ENCODE measurements at regions not wholly inside any gene's neighbourhood (a gene's known extent, or its start where the extent isn't known, plus 50 kb on each side); places are given as distances from the start of the nearest gene placed in this dataset.
A peak's percentile ranks its signal among the peaks of the same experiment; 100 is the strongest.

DNA sequence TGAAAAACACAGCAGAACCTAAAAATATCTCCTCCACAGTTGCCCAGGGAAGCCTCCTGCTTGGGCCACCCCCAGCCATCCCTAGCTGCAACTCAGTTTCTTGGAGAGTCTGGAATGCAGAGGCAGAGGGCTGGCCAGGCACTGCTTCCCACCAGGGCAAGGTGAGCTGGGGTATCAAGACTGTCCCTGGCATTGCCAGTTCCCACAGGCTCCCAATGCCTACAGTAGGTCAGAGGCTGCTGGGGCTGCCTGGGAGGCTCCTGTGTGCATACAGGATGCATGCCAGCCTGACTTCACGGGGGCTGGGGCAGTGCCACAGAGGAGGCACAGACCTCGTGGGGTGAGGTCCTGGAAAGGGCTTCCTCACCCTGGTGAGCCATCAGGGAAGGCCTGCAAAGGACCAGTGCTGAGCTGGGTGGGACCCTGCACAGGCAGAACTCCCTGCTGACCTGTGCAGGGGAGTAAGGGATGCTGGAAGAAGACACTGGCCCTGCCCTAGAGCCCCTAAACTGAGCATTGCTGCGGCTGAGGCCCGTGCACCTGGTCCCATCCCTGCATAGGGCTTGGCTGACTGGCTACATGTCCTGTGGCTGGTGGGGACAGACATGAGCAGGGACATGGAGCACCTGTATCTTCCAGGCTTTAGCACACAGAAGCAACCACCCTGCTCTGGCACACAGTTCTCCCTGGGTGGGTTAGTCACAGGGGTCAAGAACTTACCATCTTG, 121.9 kb upstream of the RET start:
- DNase-seq (ENCODE audit: low read depth), result no peak
- no peak overlapping the region for H3K4me3 ChIP-seq (ENCODE audit: low read depth, low read length)
- no peak for TF ChIP-seq CTCF (IDR thresholded peaks at IDR 0.05; ENCODE audit: control insufficient read depth, extremely low read depth, insufficient read depth)

DNA sequence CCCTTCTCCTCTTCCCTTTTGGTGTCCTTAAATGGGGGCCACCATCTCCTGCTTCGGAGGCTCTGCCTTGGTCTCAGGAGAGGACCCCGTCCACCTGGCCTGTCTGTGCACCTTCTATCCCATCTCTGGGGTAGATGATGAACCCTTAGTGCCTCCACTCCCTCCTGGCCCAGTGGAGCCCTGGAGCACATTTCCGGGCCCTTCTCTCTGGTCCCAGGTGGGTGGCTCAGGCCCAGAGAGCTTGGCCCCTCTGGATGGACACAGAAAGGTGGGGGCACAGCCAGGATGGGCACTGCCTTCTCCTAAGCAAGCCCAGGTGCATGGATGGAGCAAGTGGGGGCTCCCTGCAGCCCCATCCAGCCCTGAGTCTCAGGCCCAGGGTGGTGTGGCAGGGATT, 121.4 kb upstream of the RET start:
- no peak overlapping the region for H3K4me3 ChIP-seq (ENCODE audit: low read depth, low read length)
- no peak for DNase-seq (ENCODE audit: low read depth)
- no peak for TF ChIP-seq CTCF (IDR thresholded peaks at IDR 0.05; ENCODE audit: control insufficient read depth, extremely low read depth, insufficient read depth)

DNA sequence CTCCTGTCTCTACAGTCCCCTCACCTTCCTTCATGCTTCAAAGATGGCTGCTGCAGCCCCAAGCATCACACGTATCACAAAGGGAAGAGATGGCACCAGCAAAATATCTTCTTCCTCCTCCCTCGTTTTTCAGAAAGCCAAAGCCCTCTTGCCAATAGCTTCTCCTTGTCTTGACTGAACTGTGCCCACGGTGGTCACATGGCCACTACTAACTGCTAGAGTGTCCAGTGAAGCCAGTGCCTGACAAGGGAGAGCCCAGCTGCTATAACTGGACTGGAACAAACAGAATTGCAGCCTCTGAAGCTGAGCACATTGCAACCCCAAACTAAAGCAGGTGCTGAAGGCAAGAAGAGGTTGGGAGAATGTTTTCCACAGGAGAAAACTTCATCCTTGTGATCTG, 120.8 kb upstream of the RET start:
- TF ChIP-seq CTCF (IDR thresholded peaks at IDR 0.05; ENCODE audit: control insufficient read depth, extremely low read depth, insufficient read depth), result no peak
- DNase-seq (ENCODE audit: low read depth), result no peak

GRCh38 chr10:42958142-42958868, 118.6 kb upstream of the RET start:
- DNase-seq (ENCODE audit: low read depth), result peak; percentile 50
- no peak overlapping the region for H3K4me3 ChIP-seq (ENCODE audit: low read depth, low read length)
- no peak for TF ChIP-seq CTCF (IDR thresholded peaks at IDR 0.05; ENCODE audit: control insufficient read depth, extremely low read depth, insufficient read depth)

More for the DNA sequence above, 120.8 kb upstream of the RET start:
- H3K4me3 ChIP-seq (ENCODE audit: low read depth, low read length), result no peak overlapping the region

DNA sequence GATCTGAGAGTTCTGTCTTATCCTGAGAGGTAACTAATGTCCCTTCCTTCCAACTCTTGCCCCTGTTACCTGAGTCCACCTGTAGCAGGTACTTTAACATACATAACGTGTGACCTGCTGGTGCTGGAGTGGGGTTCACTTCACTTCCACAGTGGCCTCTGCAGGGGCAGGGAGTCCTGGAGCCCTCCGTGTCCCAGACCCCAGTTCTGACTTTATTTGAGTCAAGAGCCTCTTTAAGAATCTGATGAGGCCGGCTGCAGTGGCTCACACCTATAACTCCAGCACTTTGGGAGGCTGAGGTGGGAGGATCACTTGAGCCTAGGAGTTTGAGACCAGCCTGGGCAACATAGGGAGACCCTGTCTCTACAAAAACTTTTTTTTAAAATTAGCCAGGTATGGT, 117.0 kb upstream of the RET start:
- no peak for DNase-seq (ENCODE audit: low read depth)
- H3K4me3 ChIP-seq (ENCODE audit: low read depth, low read length), result no peak overlapping the region
- no peak for TF ChIP-seq CTCF (IDR thresholded peaks at IDR 0.05; ENCODE audit: control insufficient read depth, extremely low read depth, insufficient read depth)

GRCh38 chr10:42960491-42960990, 116.3 kb upstream of the RET start:
- no peak overlapping the region for H3K4me3 ChIP-seq (ENCODE audit: low read depth, low read length)
- DNase-seq (ENCODE audit: low read depth), result no peak
- no peak for TF ChIP-seq CTCF (IDR thresholded peaks at IDR 0.05; ENCODE audit: control insufficient read depth, extremely low read depth, insufficient read depth)

Data from LNCaP clone FGC (cell line).